ENCODE measurements at regions not wholly inside any gene's neighbourhood (a gene's known extent, or its start where the extent isn't known, plus 50 kb on each side); places are given as distances from the start of the nearest gene placed in this dataset.

DNA sequence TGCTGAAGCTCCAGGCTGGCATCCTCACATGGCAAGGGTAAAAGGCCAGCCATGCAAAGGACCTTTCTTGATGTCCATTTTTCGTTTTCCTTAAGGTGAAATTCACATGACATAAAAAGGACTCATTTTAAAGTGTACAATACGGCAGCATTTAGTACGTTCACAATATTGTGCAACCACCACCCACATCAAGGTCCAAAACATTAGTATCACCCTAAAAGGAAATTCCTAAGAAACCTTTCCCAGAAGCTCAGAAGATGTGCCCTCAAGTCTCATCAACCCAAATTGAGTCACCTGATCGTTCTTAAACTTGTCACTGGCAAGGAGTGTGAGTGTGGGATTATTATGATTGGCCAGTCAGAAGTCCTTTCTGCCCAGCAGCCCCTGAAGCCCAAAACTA is 250.1 kb downstream of the TLE3 start:
- Histone ChIP-seq H3K36me3 (no peaks in the 10 kb centered on the region), H3K4me1 (no peaks in the 10 kb centered on the region), H3K9me3 (no peaks in the 10 kb centered on the region), H3K27me3 (no peaks in the 10 kb centered on the region), H3K27ac (no peak overlapping the region), H3K4me3 (no peak overlapping the region)
- DNase-seq, result no peak
- TF ChIP-seq, protein P1, sequence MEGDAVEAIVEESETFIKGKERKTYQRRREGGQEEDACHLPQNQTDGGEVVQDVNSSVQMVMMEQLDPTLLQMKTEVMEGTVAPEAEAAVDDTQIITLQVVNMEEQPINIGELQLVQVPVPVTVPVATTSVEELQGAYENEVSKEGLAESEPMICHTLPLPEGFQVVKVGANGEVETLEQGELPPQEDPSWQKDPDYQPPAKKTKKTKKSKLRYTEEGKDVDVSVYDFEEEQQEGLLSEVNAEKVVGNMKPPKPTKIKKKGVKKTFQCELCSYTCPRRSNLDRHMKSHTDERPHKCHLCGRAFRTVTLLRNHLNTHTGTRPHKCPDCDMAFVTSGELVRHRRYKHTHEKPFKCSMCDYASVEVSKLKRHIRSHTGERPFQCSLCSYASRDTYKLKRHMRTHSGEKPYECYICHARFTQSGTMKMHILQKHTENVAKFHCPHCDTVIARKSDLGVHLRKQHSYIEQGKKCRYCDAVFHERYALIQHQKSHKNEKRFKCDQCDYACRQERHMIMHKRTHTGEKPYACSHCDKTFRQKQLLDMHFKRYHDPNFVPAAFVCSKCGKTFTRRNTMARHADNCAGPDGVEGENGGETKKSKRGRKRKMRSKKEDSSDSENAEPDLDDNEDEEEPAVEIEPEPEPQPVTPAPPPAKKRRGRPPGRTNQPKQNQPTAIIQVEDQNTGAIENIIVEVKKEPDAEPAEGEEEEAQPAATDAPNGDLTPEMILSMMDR (IDR thresholded peaks at IDR 0.05), result no peak
- TF ChIP-seq EP300 (IDR thresholded peaks at IDR 0.05; ENCODE audit: low read depth) (no peak), POLR2A (IDR thresholded peaks at IDR 0.05) (no peak)
- 73 to 83% methylated on average over 2 to 4 of the region's 4 CpGs for WGBS, 2 donors (ENCODE audit: low coverage in 1 of 2)
- in situ Hi-C loops (cut with MboI; ENCODE audit: low pct_ligation_motif_present in 1 of 4, low pct_unique_long_range_greater_than_20kb in 1 of 4, low sequenced_read_pairs in 3 of 4), result no loop called here
- intact Hi-C loops (cut with DNase I; ENCODE audit: low total_unique reads), result no loop called here

- in situ Hi-C loops (cut with MboI; ENCODE audit: low pct_ligation_motif_present in 1 of 4, low pct_unique_long_range_greater_than_20kb in 1 of 4, low sequenced_read_pairs in 3 of 4), result no loop called here
- Histone ChIP-seq H3K27ac (no peak overlapping the region), H3K27me3 (no peaks in the 10 kb centered on the region), H3K36me3 (no peaks in the 10 kb centered on the region), H3K9me3 (no peaks in the 10 kb centered on the region), H3K4me3 (no peak overlapping the region), H3K4me1 (no peaks in the 10 kb centered on the region)
- TF ChIP-seq EP300 (IDR thresholded peaks at IDR 0.05; ENCODE audit: low read depth) (no peak), POLR2A (IDR thresholded peaks at IDR 0.05) (no peak), POLR2AphosphoS5 (IDR thresholded peaks at IDR 0.05) (no peak)
- TF ChIP-seq, protein P1 (IDR thresholded peaks at IDR 0.05), result no peak
- intact Hi-C loops (cut with DNase I; ENCODE audit: low total_unique reads), result no loop called here
- WGBS, 2 donors (ENCODE audit: low coverage in 1 of 2), result 70 to 76% methylated on average over 6 of the region's 6 CpGs
- DNase-seq, result no peak
Observed at GRCh38 chr15:69848096-69848495, 249.6 kb downstream of the TLE3 start.

DNA sequence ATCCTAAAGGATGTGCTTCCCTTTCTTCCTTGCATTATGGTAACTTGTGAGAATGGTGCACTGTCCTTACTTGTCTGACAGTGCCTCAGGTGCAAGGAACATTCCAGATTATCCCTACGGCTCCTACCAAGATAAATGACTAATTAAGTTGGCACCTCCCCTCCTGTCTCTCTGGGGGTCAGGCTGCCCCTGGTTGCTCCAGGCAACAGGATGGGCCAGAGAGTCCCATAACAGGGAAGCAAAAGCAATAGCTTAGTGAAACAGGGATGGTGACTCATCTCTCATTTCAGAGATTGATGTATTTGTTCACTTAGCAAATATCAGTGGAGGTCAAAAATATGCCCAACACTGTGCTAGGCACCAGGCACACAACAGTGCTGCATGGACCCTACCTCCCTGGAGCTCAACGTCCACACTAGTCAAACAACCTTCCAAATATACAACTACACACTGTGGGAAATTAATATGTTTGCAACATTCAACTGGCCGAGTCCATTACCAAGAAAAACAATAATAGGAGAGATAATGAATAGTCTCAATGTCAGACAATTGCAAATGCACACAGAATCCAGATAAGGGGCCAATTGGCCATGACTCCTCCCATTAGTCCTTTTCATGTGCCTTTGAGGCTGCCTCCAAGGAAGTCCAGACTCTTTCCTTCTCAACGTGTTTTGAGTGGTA is 249.0 kb downstream of the TLE3 start:
- no peak for DNase-seq
- Histone ChIP-seq H3K36me3 (no peaks in the 10 kb centered on the region), H3K4me1 (no peaks in the 10 kb centered on the region), H3K27ac (no peak overlapping the region), H3K9me3 (no peaks in the 10 kb centered on the region), H3K4me3 (no peak overlapping the region), H3K27me3 (no peaks in the 10 kb centered on the region)
- no peak for TF ChIP-seq EP300 (IDR thresholded peaks at IDR 0.05; ENCODE audit: low read depth)
- no peak for TF ChIP-seq POLR2AphosphoS5 (IDR thresholded peaks at IDR 0.05)
- no peak for TF ChIP-seq POLR2A (IDR thresholded peaks at IDR 0.05)
- TF ChIP-seq, protein P1 (IDR thresholded peaks at IDR 0.05), result no peak
- in situ Hi-C loops (cut with MboI; ENCODE audit: low pct_ligation_motif_present in 1 of 4, low pct_unique_long_range_greater_than_20kb in 1 of 4, low sequenced_read_pairs in 3 of 4) (no loop called here), intact Hi-C loops (cut with DNase I; ENCODE audit: low total_unique reads) (no loop called here)
- 67% methylated on average over 1 to 4 of the region's 4 CpGs for WGBS, 2 donors (ENCODE audit: low coverage in 1 of 2)

GRCh38 chr15:69849232-69849610 is 248.5 kb downstream of the TLE3 start:
- intact Hi-C loops (cut with DNase I; ENCODE audit: low total_unique reads) (no loop called here), in situ Hi-C loops (cut with MboI; ENCODE audit: low pct_ligation_motif_present in 1 of 4, low pct_unique_long_range_greater_than_20kb in 1 of 4, low sequenced_read_pairs in 3 of 4) (no loop called here)
- H3K4me3 ChIP-seq, result no peak overlapping the region
- DNase-seq, result no peak
- H3K4me1 ChIP-seq, result no peaks in the 10 kb centered on the region
- no peaks in the 10 kb centered on the region for H3K36me3 ChIP-seq
- TF ChIP-seq EP300 (IDR thresholded peaks at IDR 0.05; ENCODE audit: low read depth) (no peak), POLR2A (IDR thresholded peaks at IDR 0.05) (no peak), POLR2AphosphoS5 (IDR thresholded peaks at IDR 0.05) (no peak)
- TF ChIP-seq, protein P1 (IDR thresholded peaks at IDR 0.05), result no peak
- H3K27me3 ChIP-seq, result no peaks in the 10 kb centered on the region
- 73 to 93% methylated on average over 4 of the region's 4 CpGs for WGBS, 2 donors (ENCODE audit: low coverage in 1 of 2)
- no peak overlapping the region for H3K27ac ChIP-seq
- no peaks in the 10 kb centered on the region for H3K9me3 ChIP-seq
